SK-N-SH treated with all-trans-retinoic acid at 6 μM for 48 hours (cell line): ENCODE measurements at regions not wholly inside any gene's neighbourhood (a gene's known extent, or its start where the extent isn't known, plus 50 kb on each side); places are given as distances from the start of the nearest gene placed in this dataset.

Experiments
- ARNTL ChIP-seq: fragments of 450-650 bp; formaldehyde crosslinking; IDR thresholded peaks from 2 replicates; pipeline ENCODE4 v1.5.0; 2020; ENCODE audit warnings: low read depth, mild to moderate bottlenecking, moderate library complexity, borderline replicate concordance
- ESRRG ChIP-seq: fragments of 250-450 bp; sonication (Bioruptor Pico); IDR thresholded peaks from 2 replicates; pipeline ENCODE4 v1.6.1; 2021; ENCODE audit warnings: mild to moderate bottlenecking
- GLIS3 ChIP-seq: fragments of 250-450 bp; sonication (Bioruptor Pico); IDR thresholded peaks from 2 replicates; pipeline ENCODE4 v1.5.0; 2020; ENCODE audit warnings: mild to moderate bottlenecking, moderate library complexity
- PATZ1 ChIP-seq: fragments of 250-450 bp; sonication (Bioruptor Pico); IDR thresholded peaks from 2 replicates; pipeline ENCODE4 v1.8.0; 2020; ENCODE audit warnings: mild to moderate bottlenecking, moderate library complexity, borderline replicate concordance
- RARB ChIP-seq: fragments of 250-450 bp; sonication (Bioruptor Pico); IDR thresholded peaks from 2 replicates; pipeline ENCODE4 v1.8.0; 2021; ENCODE audit warnings: mild to moderate bottlenecking, moderate library complexity
- ZC3H10 ChIP-seq: fragments of 250-450 bp; sonication (Bioruptor Pico); IDR thresholded peaks from 2 replicates; pipeline ENCODE4 v1.5.1; 2021; ENCODE audit warnings: mild to moderate bottlenecking, moderate library complexity
- ZFP30 ChIP-seq: fragments of 450-650 bp; formaldehyde crosslinking; IDR thresholded peaks from 2 replicates; pipeline ENCODE4 v1.5.0; 2022; ENCODE audit warnings: mild to moderate bottlenecking, moderate library complexity
- ZNF565 ChIP-seq: fragments of 450-650 bp; formaldehyde crosslinking; conservative IDR thresholded peaks from 2 replicates; pipeline ENCODE4 v1.5.0; 2020; ENCODE audit warnings: low read depth, mild to moderate bottlenecking, moderate library complexity
- TF ChIP-seq, protein P1 (sequence below): fragments of 250-450 bp; sonication (Bioruptor Pico); IDR thresholded peaks from 2 replicates; pipeline ENCODE4 v1.5.1; 2021; ENCODE audit warnings: mild to moderate bottlenecking, moderate library complexity
- TF ChIP-seq, protein P2 (sequence below): fragments of 250-450 bp; sonication (Bioruptor Pico); IDR thresholded peaks from 2 replicates; pipeline ENCODE4 v1.5.1; 2020; ENCODE audit warnings: low read depth, mild to moderate bottlenecking, moderate library complexity

DNA sequence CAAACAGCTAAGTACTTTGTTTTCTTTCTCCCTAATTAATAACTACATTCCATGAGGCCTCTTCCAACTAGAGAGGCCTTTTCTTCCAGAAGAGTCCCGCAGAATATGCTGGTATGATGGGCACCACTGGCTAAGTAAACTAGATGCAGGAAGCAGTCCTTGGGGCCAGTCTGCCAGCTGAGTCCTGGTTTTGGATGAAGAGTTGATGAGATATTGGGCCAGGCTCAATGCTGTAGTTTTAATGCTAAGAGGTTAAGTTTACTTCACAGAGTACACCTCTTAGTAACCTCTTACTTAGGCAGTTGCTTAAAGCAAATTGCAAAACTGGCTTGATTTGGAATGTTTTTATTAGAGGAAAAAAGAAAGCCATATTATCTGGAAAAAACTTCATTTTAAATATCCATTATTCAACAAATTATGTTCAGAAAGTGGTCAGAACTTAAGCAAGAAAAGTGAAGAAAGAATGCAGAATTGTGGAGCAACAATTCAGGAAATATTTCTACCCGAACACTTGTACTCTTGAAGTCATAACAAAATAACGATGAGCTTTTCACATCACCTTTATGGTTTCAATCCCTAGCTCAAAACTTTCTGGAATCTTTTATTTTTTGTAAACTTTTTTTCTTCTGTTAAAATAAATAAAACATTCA is 178.4 kb upstream of the CDIN1 start:
- TF ChIP-seq PATZ1 (CRISPR knock-in tag) (no peak), RARB (no peak), GLIS3 (no peak), ARNTL (CRISPR knock-in tag) (no peak), ZFP30 (CRISPR knock-in tag) (no peak), ZNF565 (CRISPR knock-in tag) (no peak), ESRRG (CRISPR knock-in tag) (no peak), ZC3H10 (no peak)
- TF ChIP-seq, protein P1, sequence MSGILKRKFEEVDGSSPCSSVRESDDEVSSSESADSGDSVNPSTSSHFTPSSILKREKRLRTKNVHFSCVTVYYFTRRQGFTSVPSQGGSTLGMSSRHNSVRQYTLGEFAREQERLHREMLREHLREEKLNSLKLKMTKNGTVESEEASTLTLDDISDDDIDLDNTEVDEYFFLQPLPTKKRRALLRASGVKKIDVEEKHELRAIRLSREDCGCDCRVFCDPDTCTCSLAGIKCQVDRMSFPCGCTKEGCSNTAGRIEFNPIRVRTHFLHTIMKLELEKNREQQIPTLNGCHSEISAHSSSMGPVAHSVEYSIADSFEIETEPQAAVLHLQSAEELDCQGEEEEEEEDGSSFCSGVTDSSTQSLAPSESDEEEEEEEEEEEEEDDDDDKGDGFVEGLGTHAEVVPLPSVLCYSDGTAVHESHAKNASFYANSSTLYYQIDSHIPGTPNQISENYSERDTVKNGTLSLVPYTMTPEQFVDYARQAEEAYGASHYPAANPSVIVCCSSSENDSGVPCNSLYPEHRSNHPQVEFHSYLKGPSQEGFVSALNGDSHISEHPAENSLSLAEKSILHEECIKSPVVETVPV (CRISPR knock-in tag) = no peak
- TF ChIP-seq, protein P2, sequence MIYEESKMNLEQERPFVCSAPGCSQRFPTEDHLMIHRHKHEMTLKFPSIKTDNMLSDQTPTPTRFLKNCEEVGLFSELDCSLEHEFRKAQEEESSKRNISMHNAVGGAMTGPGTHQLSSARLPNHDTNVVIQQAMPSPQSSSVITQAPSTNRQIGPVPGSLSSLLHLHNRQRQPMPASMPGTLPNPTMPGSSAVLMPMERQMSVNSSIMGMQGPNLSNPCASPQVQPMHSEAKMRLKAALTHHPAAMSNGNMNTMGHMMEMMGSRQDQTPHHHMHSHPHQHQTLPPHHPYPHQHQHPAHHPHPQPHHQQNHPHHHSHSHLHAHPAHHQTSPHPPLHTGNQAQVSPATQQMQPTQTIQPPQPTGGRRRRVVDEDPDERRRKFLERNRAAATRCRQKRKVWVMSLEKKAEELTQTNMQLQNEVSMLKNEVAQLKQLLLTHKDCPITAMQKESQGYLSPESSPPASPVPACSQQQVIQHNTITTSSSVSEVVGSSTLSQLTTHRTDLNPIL (CRISPR knock-in tag) = no peak
